Caco-2 (cell line): ENCODE measurements at regions not wholly inside any gene's neighbourhood (a gene's known extent, or its start where the extent isn't known, plus 50 kb on each side); places are given as distances from the start of the nearest gene placed in this dataset.

Experiments
- BruUV-seq: library from RNA; stranded (reverse); fragments of 400-500 nt; replicated peaks from 2 replicates; lab custom pipeline; 2021; lab: Mats Ljungman, UMichigan
- CTCF ChIA-PET: fragments of 300-600 bp; sonication (Branson Sonifier 250); formaldehyde crosslinking; loops from one replicate; lab custom pipeline; 2022; ENCODE audit warnings: antibody characterized with exemption; lab: Charles Lee
- POLR2A ChIA-PET: fragments of 300-600 bp; sonication (Branson Sonifier 250); formaldehyde crosslinking; loops from one replicate; lab custom pipeline; 2022; ENCODE audit warnings: antibody characterized with exemption; lab: Charles Lee
- DNase-seq, 2 experiments: peaks; one replicate each; pipeline versions ENCODE4 v3.0.0 to v3.0.0-alpha.2; 2020 to 2022
- H3K27me3 ChIP-seq: replicated peaks from 2 replicates; pipeline ENCODE4 v1.6.0; 2011; ENCODE audit warnings: low read length; ENCODE audit not compliant: control insufficient read depth, insufficient read depth
- H3K36me3 ChIP-seq: 2 replicates; pipeline ENCODE4 v1.5.1; 2011; ENCODE audit warnings: low read length; ENCODE audit not compliant: control insufficient read depth, insufficient read depth
- H3K4me1 ChIP-seq: fragments of 250-450 bp; sonication (Bioruptor Pico); 2 replicates; pipeline ENCODE4 v1.5.1; 2020; ENCODE audit warnings: mild to moderate bottlenecking
- H3K4me3 ChIP-seq: 2 replicates; pipeline ENCODE4 v1.5.1; 2011; ENCODE audit warnings: low read depth, mild to moderate bottlenecking, control low read depth, low read length
- H3K9me3 ChIP-seq: fragments of 250-450 bp; sonication (Bioruptor Pico); 2 replicates; pipeline ENCODE4 v1.5.1; 2020; ENCODE audit warnings: mild to moderate bottlenecking, moderate library complexity
- H3K27ac Mint-ChIP-seq: one replicate; pipeline ENCODE4 v1.8.0; 2022; ENCODE audit warnings: mixed read lengths; ENCODE audit not compliant: unreplicated experiment
- H3K27me3 Mint-ChIP-seq: one replicate; pipeline ENCODE4 v1.8.0; 2022; ENCODE audit warnings: mixed read lengths; ENCODE audit not compliant: insufficient read depth, unreplicated experiment
- H3K36me3 Mint-ChIP-seq: one replicate; pipeline ENCODE4 v1.8.0; 2022; ENCODE audit warnings: mild to moderate bottlenecking, mixed read lengths; ENCODE audit not compliant: insufficient read depth, unreplicated experiment
- H3K4me1 Mint-ChIP-seq: one replicate; pipeline ENCODE4 v1.8.0; 2022; ENCODE audit warnings: low read depth, mixed read lengths; ENCODE audit not compliant: unreplicated experiment
- H3K4me3 Mint-ChIP-seq: one replicate; pipeline ENCODE4 v1.8.0; 2022; ENCODE audit warnings: mild to moderate bottlenecking, moderate library complexity, mixed read lengths; ENCODE audit not compliant: unreplicated experiment
- H3K9me3 Mint-ChIP-seq: one replicate; pipeline ENCODE4 v1.8.0; 2022; ENCODE audit warnings: mixed read lengths; ENCODE audit not compliant: unreplicated experiment
- CTCF ChIP-seq, 2 experiments: fragments of 200-600 bp in 1 of 2; IDR thresholded peaks; 1 replicate in 1 of 2; 2 replicates in 1 of 2; pipeline versions ENCODE4 v1.5.1 to v1.8.0; 2011 to 2022; ENCODE audit warnings: antibody characterized with exemption in 1 of 2, control low read depth in 1 of 2, inconsistent platforms in 1 of 2, low read depth in 1 of 2, low read length in 1 of 2, mild to moderate bottlenecking in 1 of 2, moderate library complexity in 1 of 2; ENCODE audit not compliant: insufficient read depth in 1 of 2, severe bottlenecking in 1 of 2, unreplicated experiment in 1 of 2
- intact Hi-C: fragments of 100-400 bp; cut with micrococcal nuclease; formaldehyde crosslinking; loops from one replicate; pipeline ENCODE4 v1.10.0; 2022; ENCODE audit not compliant: unreplicated experiment

GRCh38 chr2:173462892-173463840, 108.5 kb downstream of the CDCA7 start:
- DNase-seq, result peak in 1 of 2 experiments; percentile 9
- POLR2A ChIA-PET, result no interaction called here
- no peaks in the 10 kb centered on the region for H3K27me3 Mint-ChIP-seq
- H3K4me3 Mint-ChIP-seq, result no peak overlapping the region
- Histone ChIP-seq H3K36me3 (no peaks in the 10 kb centered on the region), H3K9me3 (no peaks in the 10 kb centered on the region), H3K27me3 (no peaks in the 10 kb centered on the region; the same call in 1 of the 2 replicates), H3K4me1 (no peaks in the 10 kb centered on the region), H3K4me3 (no peak overlapping the region)
- no peak overlapping the region for H3K27ac Mint-ChIP-seq
- no peaks in the 10 kb centered on the region for H3K9me3 Mint-ChIP-seq
- TF ChIP-seq CTCF (IDR thresholded peaks at IDR 0.05; ENCODE audit: insufficient read depth in 1 of 2, low read depth in 1 of 2, low read length in 1 of 2, severe bottlenecking in 1 of 2, unreplicated experiment in 1 of 2), result no peak
- no peaks in the 10 kb centered on the region for H3K36me3 Mint-ChIP-seq
- intact Hi-C loops, result no loop called here
- CTCF ChIA-PET, result no interaction called here
- no peaks in the 10 kb centered on the region for H3K4me1 Mint-ChIP-seq
- no TSS peak for BruUV-seq

GRCh38 chr2:173463846-173464245, 109.2 kb downstream of the CDCA7 start:
- no peak overlapping the region for H3K4me3 ChIP-seq
- ChIA-PET CTCF (no interaction called here), POLR2A (no interaction called here)
- no TSS peak for BruUV-seq
- no peaks in the 10 kb centered on the region; the same call in 1 of the 2 replicates for H3K27me3 ChIP-seq
- no peak for DNase-seq
- no peak overlapping the region for H3K4me3 Mint-ChIP-seq
- H3K27me3 Mint-ChIP-seq, result no peaks in the 10 kb centered on the region
- H3K36me3 Mint-ChIP-seq, result no peaks in the 10 kb centered on the region
- intact Hi-C loops, result no loop called here
- peaks cover under 1% of the 10 kb centered on the region for H3K9me3 Mint-ChIP-seq
- no peaks in the 10 kb centered on the region for H3K36me3 ChIP-seq
- H3K9me3 ChIP-seq, result no peaks in the 10 kb centered on the region
- no peaks in the 10 kb centered on the region for H3K4me1 ChIP-seq
- H3K27ac Mint-ChIP-seq, result no peak overlapping the region
- TF ChIP-seq CTCF (IDR thresholded peaks at IDR 0.05; ENCODE audit: insufficient read depth in 1 of 2, low read depth in 1 of 2, low read length in 1 of 2, severe bottlenecking in 1 of 2, unreplicated experiment in 1 of 2), result no peak
- no peaks in the 10 kb centered on the region for H3K4me1 Mint-ChIP-seq

DNA sequence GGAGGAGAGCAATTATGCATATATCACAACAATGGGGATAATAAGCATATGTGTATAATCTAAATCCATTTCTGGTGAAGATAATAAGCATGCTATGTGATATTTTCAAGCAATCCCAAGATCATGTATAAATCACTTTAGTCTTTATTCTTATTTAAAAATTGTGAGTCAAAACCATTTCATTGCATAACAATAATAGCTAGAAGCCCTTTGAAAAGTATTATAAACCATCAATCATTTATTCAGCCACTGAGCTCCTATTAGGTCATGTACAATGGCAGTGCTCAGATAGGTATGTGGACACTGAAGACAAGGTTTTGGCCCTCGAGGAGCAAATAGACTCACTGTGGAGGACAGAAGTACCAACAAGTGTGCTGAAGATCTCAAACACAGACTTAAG, 113.1 kb downstream of the CDCA7 start:
- POLR2A ChIA-PET, result no interaction called here
- no TSS peak for BruUV-seq

More for the DNA sequence above, 113.1 kb downstream of the CDCA7 start:
- CTCF ChIA-PET, result no interaction called here
- intact Hi-C loops, result no loop called here
- H3K27me3 ChIP-seq, result no peaks in the 10 kb centered on the region; the same call in 1 of the 2 replicates
- no peaks in the 10 kb centered on the region for H3K36me3 Mint-ChIP-seq
- H3K4me3 Mint-ChIP-seq, result no peak overlapping the region
- H3K27me3 Mint-ChIP-seq, result peaks cover 3% of the 10 kb centered on the region
- no peak overlapping the region for H3K4me3 ChIP-seq
- no peaks in the 10 kb centered on the region for H3K4me1 ChIP-seq
- H3K9me3 Mint-ChIP-seq, result peaks cover 9% of the 10 kb centered on the region
- H3K27ac Mint-ChIP-seq, result no peak overlapping the region
- DNase-seq, result no peak
- 0 out of 2 replicates have a peak, but pooled peaks cover 4% of the 10 kb centered on the region for H3K9me3 ChIP-seq
- H3K36me3 ChIP-seq, result no peaks in the 10 kb centered on the region
- no peaks in the 10 kb centered on the region for H3K4me1 Mint-ChIP-seq
- no peak for TF ChIP-seq CTCF (IDR thresholded peaks at IDR 0.05; ENCODE audit: insufficient read depth in 1 of 2, low read depth in 1 of 2, low read length in 1 of 2, severe bottlenecking in 1 of 2, unreplicated experiment in 1 of 2)
